ENCODE measurements at regions not wholly inside any gene's neighbourhood (a gene's known extent, or its start where the extent isn't known, plus 50 kb on each side); places are given as distances from the start of the nearest gene placed in this dataset.

- no TSS peak for BruUV-seq (replicated peaks)
- DNase-seq (ENCODE audit: low spot score): no peak
- H3K36me3 ChIP-seq (ENCODE audit: insufficient read depth, low read length, poor library complexity, severe bottlenecking): no peaks in the 10 kb centered on the region
- H3K4me1 ChIP-seq (ENCODE audit: insufficient read depth, low read length, poor library complexity, severe bottlenecking): peaks cover 16% of the 10 kb centered on the region
- H3K9me3 ChIP-seq (ENCODE audit: low read depth, low read length, poor library complexity, severe bottlenecking): peaks cover 10% of the 10 kb centered on the region
- no peaks in the 10 kb centered on the region for H3K27me3 ChIP-seq (replicated peaks; ENCODE audit: insufficient read depth, low read depth, low read length, poor library complexity)
- no peak overlapping the region for H3K27ac ChIP-seq (ENCODE audit: low read depth, low read length, poor library complexity, severe bottlenecking)
- intact Hi-C loops (cut with micrococcal nuclease; ENCODE audit: unreplicated experiment): no loop called here
- ChIA-PET POLR2A (ENCODE audit: low non-redundant PET) (no interaction called here), CTCF (no interaction called here)
- H3K4me3 ChIP-seq (ENCODE audit: low read depth, low read length, poor library complexity, severe bottlenecking): no peak overlapping the region
- no peak for TF ChIP-seq EZH2 (IDR thresholded peaks at IDR 0.05; ENCODE audit: borderline replicate concordance, low read depth, low read length, poor library complexity, severe bottlenecking)
Observed at GRCh38 chr5:104650313-104651055, 1087.9 kb upstream of the NUDT12 start.

GRCh38 chr5:104646416-104646815 is 1083.8 kb upstream of the NUDT12 start:
- ChIA-PET POLR2A (ENCODE audit: low non-redundant PET) (no interaction called here), CTCF (no interaction called here)
- intact Hi-C loops (cut with micrococcal nuclease; ENCODE audit: unreplicated experiment): loop anchor here (10.0 kb wide), 1 partner anchor 1258 kb away; no protein-coding TSS in a partner anchor
- no peak overlapping the region for H3K4me3 ChIP-seq (ENCODE audit: low read depth, low read length, poor library complexity, severe bottlenecking)
- H3K36me3 ChIP-seq (ENCODE audit: insufficient read depth, low read length, poor library complexity, severe bottlenecking): no peaks in the 10 kb centered on the region
- BruUV-seq (replicated peaks): no TSS peak
- H3K4me1 ChIP-seq (ENCODE audit: insufficient read depth, low read length, poor library complexity, severe bottlenecking): peaks cover 56% of the 10 kb centered on the region
- no peak for DNase-seq (ENCODE audit: low spot score)
- peak overlapping the region; percentile 95 for H3K27ac ChIP-seq (ENCODE audit: low read depth, low read length, poor library complexity, severe bottlenecking)
- H3K27me3 ChIP-seq (replicated peaks; ENCODE audit: insufficient read depth, low read depth, low read length, poor library complexity): no peaks in the 10 kb centered on the region
- H3K9me3 ChIP-seq (ENCODE audit: low read depth, low read length, poor library complexity, severe bottlenecking): no peaks in the 10 kb centered on the region
- TF ChIP-seq CTCF (conservative IDR thresholded peaks at IDR 0.05; ENCODE audit: low read depth, low read length) (no peak), EZH2 (IDR thresholded peaks at IDR 0.05; ENCODE audit: borderline replicate concordance, low read depth, low read length, poor library complexity, severe bottlenecking) (no peak)

GRCh38 chr5:104643320-104643719 is 1080.7 kb upstream of the NUDT12 start:
- no peak for TF ChIP-seq CTCF (conservative IDR thresholded peaks at IDR 0.05; ENCODE audit: low read depth, low read length)
- TF ChIP-seq EZH2 (IDR thresholded peaks at IDR 0.05; ENCODE audit: borderline replicate concordance, low read depth, low read length, poor library complexity, severe bottlenecking): no peak
- peak; percentile 91 for DNase-seq (ENCODE audit: low spot score)
- Histone ChIP-seq H3K4me1 (ENCODE audit: insufficient read depth, low read length, poor library complexity, severe bottlenecking) (peaks cover 63% of the 10 kb centered on the region), H3K27ac (ENCODE audit: low read depth, low read length, poor library complexity, severe bottlenecking) (peak overlapping the region; percentile 95), H3K9me3 (ENCODE audit: low read depth, low read length, poor library complexity, severe bottlenecking) (no peaks in the 10 kb centered on the region), H3K4me3 (ENCODE audit: low read depth, low read length, poor library complexity, severe bottlenecking) (peak overlapping the region; percentile 11), H3K36me3 (ENCODE audit: insufficient read depth, low read length, poor library complexity, severe bottlenecking) (no peaks in the 10 kb centered on the region), H3K27me3 (replicated peaks; ENCODE audit: insufficient read depth, low read depth, low read length, poor library complexity) (no peaks in the 10 kb centered on the region)
- POLR2A ChIA-PET (ENCODE audit: low non-redundant PET): interaction anchor here (0.7 kb wide), 1 partner anchor 241 kb away, joined by 9 read pairs; no protein-coding TSS in a partner anchor
- BruUV-seq (replicated peaks): no TSS peak
- intact Hi-C loops (cut with micrococcal nuclease; ENCODE audit: unreplicated experiment): loop anchor here (1.0 to 10.0 kb wide), 3 partner anchors 296 to 1374 kb away; no protein-coding TSS in a partner anchor
- CTCF ChIA-PET: no interaction called here

- POLR2A ChIA-PET (ENCODE audit: low non-redundant PET): no interaction called here
- TF ChIP-seq CTCF (conservative IDR thresholded peaks at IDR 0.05; ENCODE audit: low read depth, low read length): no peak
- Histone ChIP-seq H3K9me3 (ENCODE audit: low read depth, low read length, poor library complexity, severe bottlenecking) (no peaks in the 10 kb centered on the region), H3K36me3 (ENCODE audit: insufficient read depth, low read length, poor library complexity, severe bottlenecking) (no peaks in the 10 kb centered on the region), H3K4me3 (ENCODE audit: low read depth, low read length, poor library complexity, severe bottlenecking) (no peak overlapping the region), H3K27me3 (replicated peaks; ENCODE audit: insufficient read depth, low read depth, low read length, poor library complexity) (no peaks in the 10 kb centered on the region), H3K4me1 (ENCODE audit: insufficient read depth, low read length, poor library complexity, severe bottlenecking) (no peaks in the 10 kb centered on the region), H3K27ac (ENCODE audit: low read depth, low read length, poor library complexity, severe bottlenecking) (no peak overlapping the region)
- intact Hi-C loops (cut with micrococcal nuclease; ENCODE audit: unreplicated experiment): no loop called here
- DNase-seq (ENCODE audit: low spot score): no peak
- no TSS peak for BruUV-seq (replicated peaks)
- CTCF ChIA-PET: no interaction called here
Observed at GRCh38 chr5:104635227-104635626, 1072.6 kb upstream of the NUDT12 start.

Data from A673 (cell line).